ENCODE measurements at regions not wholly inside any gene's neighbourhood (a gene's known extent, or its start where the extent isn't known, plus 50 kb on each side); places are given as distances from the start of the nearest gene placed in this dataset.

GRCh38 chr1:81452693-81453366, 347.9 kb upstream of the ADGRL2 start:
- TF ChIP-seq, protein P1, sequence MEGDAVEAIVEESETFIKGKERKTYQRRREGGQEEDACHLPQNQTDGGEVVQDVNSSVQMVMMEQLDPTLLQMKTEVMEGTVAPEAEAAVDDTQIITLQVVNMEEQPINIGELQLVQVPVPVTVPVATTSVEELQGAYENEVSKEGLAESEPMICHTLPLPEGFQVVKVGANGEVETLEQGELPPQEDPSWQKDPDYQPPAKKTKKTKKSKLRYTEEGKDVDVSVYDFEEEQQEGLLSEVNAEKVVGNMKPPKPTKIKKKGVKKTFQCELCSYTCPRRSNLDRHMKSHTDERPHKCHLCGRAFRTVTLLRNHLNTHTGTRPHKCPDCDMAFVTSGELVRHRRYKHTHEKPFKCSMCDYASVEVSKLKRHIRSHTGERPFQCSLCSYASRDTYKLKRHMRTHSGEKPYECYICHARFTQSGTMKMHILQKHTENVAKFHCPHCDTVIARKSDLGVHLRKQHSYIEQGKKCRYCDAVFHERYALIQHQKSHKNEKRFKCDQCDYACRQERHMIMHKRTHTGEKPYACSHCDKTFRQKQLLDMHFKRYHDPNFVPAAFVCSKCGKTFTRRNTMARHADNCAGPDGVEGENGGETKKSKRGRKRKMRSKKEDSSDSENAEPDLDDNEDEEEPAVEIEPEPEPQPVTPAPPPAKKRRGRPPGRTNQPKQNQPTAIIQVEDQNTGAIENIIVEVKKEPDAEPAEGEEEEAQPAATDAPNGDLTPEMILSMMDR (IDR thresholded peaks at IDR 0.05; ENCODE audit: poor library complexity, severe bottlenecking) = no peak
- TF ChIP-seq EP300 (conservative IDR thresholded peaks at IDR 0.05; ENCODE audit: poor library complexity, severe bottlenecking) = no peak
- no peak for TF ChIP-seq RAD21 (conservative IDR thresholded peaks at IDR 0.05)
- TF ChIP-seq TAF1 (IDR thresholded peaks at IDR 0.05; ENCODE audit: low read depth) = no peak
- TF ChIP-seq, protein P2, sequence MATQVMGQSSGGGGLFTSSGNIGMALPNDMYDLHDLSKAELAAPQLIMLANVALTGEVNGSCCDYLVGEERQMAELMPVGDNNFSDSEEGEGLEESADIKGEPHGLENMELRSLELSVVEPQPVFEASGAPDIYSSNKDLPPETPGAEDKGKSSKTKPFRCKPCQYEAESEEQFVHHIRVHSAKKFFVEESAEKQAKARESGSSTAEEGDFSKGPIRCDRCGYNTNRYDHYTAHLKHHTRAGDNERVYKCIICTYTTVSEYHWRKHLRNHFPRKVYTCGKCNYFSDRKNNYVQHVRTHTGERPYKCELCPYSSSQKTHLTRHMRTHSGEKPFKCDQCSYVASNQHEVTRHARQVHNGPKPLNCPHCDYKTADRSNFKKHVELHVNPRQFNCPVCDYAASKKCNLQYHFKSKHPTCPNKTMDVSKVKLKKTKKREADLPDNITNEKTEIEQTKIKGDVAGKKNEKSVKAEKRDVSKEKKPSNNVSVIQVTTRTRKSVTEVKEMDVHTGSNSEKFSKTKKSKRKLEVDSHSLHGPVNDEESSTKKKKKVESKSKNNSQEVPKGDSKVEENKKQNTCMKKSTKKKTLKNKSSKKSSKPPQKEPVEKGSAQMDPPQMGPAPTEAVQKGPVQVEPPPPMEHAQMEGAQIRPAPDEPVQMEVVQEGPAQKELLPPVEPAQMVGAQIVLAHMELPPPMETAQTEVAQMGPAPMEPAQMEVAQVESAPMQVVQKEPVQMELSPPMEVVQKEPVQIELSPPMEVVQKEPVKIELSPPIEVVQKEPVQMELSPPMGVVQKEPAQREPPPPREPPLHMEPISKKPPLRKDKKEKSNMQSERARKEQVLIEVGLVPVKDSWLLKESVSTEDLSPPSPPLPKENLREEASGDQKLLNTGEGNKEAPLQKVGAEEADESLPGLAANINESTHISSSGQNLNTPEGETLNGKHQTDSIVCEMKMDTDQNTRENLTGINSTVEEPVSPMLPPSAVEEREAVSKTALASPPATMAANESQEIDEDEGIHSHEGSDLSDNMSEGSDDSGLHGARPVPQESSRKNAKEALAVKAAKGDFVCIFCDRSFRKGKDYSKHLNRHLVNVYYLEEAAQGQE (IDR thresholded peaks at IDR 0.05; ENCODE audit: borderline replicate concordance) = no peak
- no peak for TF ChIP-seq POLR2AphosphoS5 (IDR thresholded peaks at IDR 0.05)

Data from neural cell (in vitro differentiated cells).